Ishikawa (cell line): ENCODE measurements at regions not wholly inside any gene's neighbourhood (a gene's known extent, or its start where the extent isn't known, plus 50 kb on each side); places are given as distances from the start of the nearest gene placed in this dataset.

ENCODE experiments used
- CEBPB ChIP-seq: IDR thresholded peaks from 2 replicates; pipeline ENCODE4 v1.6.1; 2012
- CREB1 ChIP-seq: IDR thresholded peaks from 2 replicates; pipeline ENCODE4 v1.6.1; 2012; ENCODE audit warnings: low read depth
- EGR1 ChIP-seq: IDR thresholded peaks from 2 replicates; pipeline ENCODE4 v1.6.1; 2012
- EP300 ChIP-seq: IDR thresholded peaks from 2 replicates; pipeline ENCODE4 v1.6.1; 2012; ENCODE audit warnings: borderline replicate concordance
- FOXM1 ChIP-seq: IDR thresholded peaks from 2 replicates; pipeline ENCODE4 v1.6.1; 2012; ENCODE audit warnings: low read depth, borderline replicate concordance
- MAX ChIP-seq: IDR thresholded peaks from 2 replicates; pipeline ENCODE4 v1.6.1; 2012
- NFIC ChIP-seq: IDR thresholded peaks from 2 replicates; pipeline ENCODE4 v1.6.1; 2012
- REST ChIP-seq: IDR thresholded peaks from 2 replicates; pipeline ENCODE4 v1.6.1; 2012; ENCODE audit warnings: low read depth, mild to moderate bottlenecking
- TAF1 ChIP-seq: IDR thresholded peaks from 2 replicates; pipeline ENCODE4 v1.6.1; 2012; ENCODE audit warnings: low read depth, mild to moderate bottlenecking
- TCF12 ChIP-seq: IDR thresholded peaks from 2 replicates; pipeline ENCODE4 v1.6.1; 2012; ENCODE audit warnings: low read depth
- TEAD4 ChIP-seq: IDR thresholded peaks from 2 replicates; pipeline ENCODE4 v1.6.1; 2012
- USF1 ChIP-seq: IDR thresholded peaks from 2 replicates; pipeline ENCODE4 v1.6.1; 2012
- YY1 ChIP-seq: IDR thresholded peaks from 2 replicates; pipeline ENCODE4 v1.6.1; 2012; ENCODE audit warnings: low read depth
- ZBTB7A ChIP-seq: IDR thresholded peaks from 2 replicates; pipeline ENCODE4 v1.6.1; 2012; ENCODE audit warnings: low read depth

- no peak for TF ChIP-seq ZBTB7A
- no peak for TF ChIP-seq MAX
- TF ChIP-seq TEAD4, result no peak
- TF ChIP-seq EP300, result no peak
- no peak for TF ChIP-seq CEBPB
- TF ChIP-seq YY1, result no peak
Measured at GRCh38 chr20:4320291-4320690, 71.2 kb upstream of the ADRA1D start.

GRCh38 chr20:4318891-4319290 is 69.8 kb upstream of the ADRA1D start:
- no peak for TF ChIP-seq MAX
- TF ChIP-seq CEBPB, result no peak
- TF ChIP-seq TEAD4, result no peak
- TF ChIP-seq NFIC, result no peak
- no peak for TF ChIP-seq EGR1
- TF ChIP-seq CREB1, result no peak
- no peak for TF ChIP-seq TCF12
- TF ChIP-seq USF1, result no peak
- no peak for TF ChIP-seq TAF1
- TF ChIP-seq YY1, result no peak
- no peak for TF ChIP-seq REST
- TF ChIP-seq ZBTB7A, result no peak
- no peak for TF ChIP-seq EP300

GRCh38 chr20:4306206-4306605 is 57.1 kb upstream of the ADRA1D start:
- TF ChIP-seq FOXM1, result no peak
- TF ChIP-seq MAX, result no peak
- no peak for TF ChIP-seq CREB1
- no peak for TF ChIP-seq NFIC
- TF ChIP-seq EGR1, result no peak

- TF ChIP-seq EGR1 (no peak), TEAD4 (no peak), REST (no peak), TCF12 (no peak), ZBTB7A (no peak), TAF1 (no peak), NFIC (no peak), CEBPB (no peak), EP300 (no peak), MAX (no peak), USF1 (no peak)
Measured at GRCh38 chr20:4305091-4305490, 56.0 kb upstream of the ADRA1D start.

GRCh38 chr20:4304601-4305000 is 55.5 kb upstream of the ADRA1D start:
- TF ChIP-seq TCF12 (no peak), FOXM1 (no peak), EGR1 (no peak), ZBTB7A (no peak), MAX (no peak)

GRCh38 chr20:4303136-4303535 is 54.0 kb upstream of the ADRA1D start:
- TF ChIP-seq ZBTB7A, result no peak
- TF ChIP-seq REST, result no peak
- TF ChIP-seq EGR1, result no peak
- no peak for TF ChIP-seq CREB1
- TF ChIP-seq MAX, result no peak
- TF ChIP-seq EP300, result no peak
- no peak for TF ChIP-seq TCF12
- TF ChIP-seq YY1, result no peak
- TF ChIP-seq NFIC, result no peak
